GM23338 (cell line): ENCODE measurements at regions not wholly inside any gene's neighbourhood (a gene's known extent, or its start where the extent isn't known, plus 50 kb on each side); places are given as distances from the start of the nearest gene placed in this dataset.

Experiments
- ATAC-seq: fragments of 200-7000 bp; cut with Tn5 transposase; 3 replicates; pipeline ENCODE4 v1.9.1; 2020
- DNase-seq: peaks from one replicate; pipeline ENCODE4 v3.0.0-alpha.2; 2015; ENCODE audit warnings: low spot score
- H2AFZ ChIP-seq: fragments of 200-600 bp; sonication (generic); 2 replicates; pipeline ENCODE4 v1.8.0; 2016; ENCODE audit warnings: antibody characterized with exemption, mild to moderate bottlenecking, moderate library complexity
- H3F3A ChIP-seq: fragments of 200-600 bp; sonication (generic); replicated peaks from 2 replicates; pipeline ENCODE4 v1.8.0; 2017; ENCODE audit warnings: antibody characterized with exemption, mixed run types, low read depth
- H3K27ac ChIP-seq: fragments of 200-600 bp; sonication (generic); 2 replicates; pipeline ENCODE4 v1.6.1; 2016; ENCODE audit warnings: low read depth
- H3K27me3 ChIP-seq: fragments of 200-600 bp; sonication (generic); 2 replicates; pipeline ENCODE4 v1.8.0; 2016; ENCODE audit warnings: mild to moderate bottlenecking, mixed run types, moderate library complexity; ENCODE audit not compliant: insufficient read depth
- H3K36me3 ChIP-seq: fragments of 200-600 bp; sonication (generic); 2 replicates; pipeline ENCODE4 v1.8.0; 2016; ENCODE audit warnings: mild to moderate bottlenecking; ENCODE audit not compliant: insufficient read depth
- H3K4me1 ChIP-seq: fragments of 200-600 bp; sonication (generic); 2 replicates; pipeline ENCODE4 v1.8.0; 2016; ENCODE audit warnings: mild to moderate bottlenecking, moderate library complexity; ENCODE audit not compliant: insufficient read depth
- H3K4me2 ChIP-seq: fragments of 200-600 bp; sonication (generic); 2 replicates; pipeline ENCODE4 v1.7.1; 2017; ENCODE audit warnings: mixed run types
- H3K4me3 ChIP-seq: fragments of 200-600 bp; sonication (generic); 2 replicates; pipeline ENCODE4 v1.6.1; 2016; ENCODE audit warnings: mixed run types
- H3K79me2 ChIP-seq: fragments of 200-600 bp; sonication (generic); replicated peaks from 2 replicates; pipeline ENCODE4 v1.8.0; 2017; ENCODE audit warnings: mild to moderate bottlenecking; ENCODE audit not compliant: insufficient read depth
- H3K9me2 ChIP-seq: fragments of 200-600 bp; sonication (generic); 2 replicates; pipeline ENCODE4 v1.8.0; 2017; ENCODE audit not compliant: insufficient read depth
- H4K20me1 ChIP-seq: fragments of 200-600 bp; sonication (generic); replicated peaks from 2 replicates; pipeline ENCODE4 v1.8.0; 2017; ENCODE audit warnings: mild to moderate bottlenecking; ENCODE audit not compliant: insufficient read depth
- H3K27ac Mint-ChIP-seq: 2 replicates; pipeline ENCODE4 v1.8.0; 2020; ENCODE audit warnings: inconsistent platforms, mild to moderate bottlenecking, moderate library complexity, mixed read lengths
- H3K27me3 Mint-ChIP-seq: 3 replicates; pipeline ENCODE4 v1.8.0; 2022; ENCODE audit warnings: low read depth, mild to moderate bottlenecking, moderate library complexity, mixed read lengths, inconsistent platforms; ENCODE audit not compliant: insufficient read depth, poor library complexity
- H3K36me3 Mint-ChIP-seq: 3 replicates; pipeline ENCODE4 v1.8.0; 2021; ENCODE audit warnings: low read depth, mild to moderate bottlenecking, inconsistent platforms, moderate library complexity, mixed read lengths
- H3K4me1 Mint-ChIP-seq: 3 replicates; pipeline ENCODE4 v1.8.0; 2020; ENCODE audit warnings: mild to moderate bottlenecking, inconsistent platforms, mixed read lengths
- H3K4me3 Mint-ChIP-seq: 3 replicates; pipeline ENCODE4 v1.8.0; 2021; ENCODE audit warnings: moderate library complexity, mild to moderate bottlenecking, inconsistent platforms, mixed read lengths
- H3K9me3 Mint-ChIP-seq: 3 replicates; pipeline ENCODE4 v1.8.0; 2020; ENCODE audit warnings: moderate library complexity, mild to moderate bottlenecking, inconsistent platforms, mixed read lengths
- CREB1 ChIP-seq: fragments of 250-450 bp; sonication (Bioruptor Pico); IDR thresholded peaks from 2 replicates; pipeline ENCODE4 v1.5.0; 2020; ENCODE audit warnings: low read depth, mild to moderate bottlenecking, moderate library complexity
- ETS1 ChIP-seq: IDR thresholded peaks from 2 replicates; pipeline ENCODE4 v1.6.1; 2016; ENCODE audit warnings: antibody characterized with exemption
- EZH2 ChIP-seq: fragments of 200-600 bp; sonication (generic); IDR thresholded peaks from one replicate; pipeline ENCODE4 v1.8.0; 2017; ENCODE audit warnings: antibody characterized with exemption, mild to moderate bottlenecking, low read depth; ENCODE audit not compliant: unreplicated experiment
- EZH2phosphoT487 ChIP-seq: fragments of 200-600 bp; sonication (generic); IDR thresholded peaks from one replicate; pipeline ENCODE4 v1.8.1; 2018; ENCODE audit warnings: antibody characterized with exemption; ENCODE audit not compliant: unreplicated experiment
- JUNB ChIP-seq: IDR thresholded peaks from one replicate; pipeline ENCODE4 v1.6.1; 2016; ENCODE audit warnings: antibody characterized with exemption; ENCODE audit not compliant: unreplicated experiment
- NANOG ChIP-seq: IDR thresholded peaks from 2 replicates; pipeline ENCODE4 v1.6.1; 2016; ENCODE audit warnings: antibody characterized with exemption, borderline replicate concordance
- POLR2AphosphoS5 ChIP-seq: IDR thresholded peaks from 2 replicates; pipeline ENCODE4 v1.6.1; 2016; ENCODE audit warnings: antibody characterized with exemption, low read depth
- STAT1 ChIP-seq: IDR thresholded peaks from one replicate; pipeline ENCODE4 v1.6.1; 2016; ENCODE audit warnings: antibody characterized with exemption; ENCODE audit not compliant: unreplicated experiment
- ZNF331 ChIP-seq: fragments of 250-450 bp; sonication (Bioruptor Pico); IDR thresholded peaks from 2 replicates; pipeline ENCODE4 v1.5.0; 2020; ENCODE audit warnings: low read depth, mild to moderate bottlenecking, moderate library complexity
- TF ChIP-seq, protein P1 (sequence below), 2 experiments: fragments of 200-600 bp in 1 of 2; sonication (generic) in 1 of 2; conservative IDR thresholded peaks; 2 replicates each; pipeline versions ENCODE4 v1.5.1 to v1.6.1; 2016 to 2017; ENCODE audit warnings: antibody characterized with exemption in 2 of 2, low read depth in 2 of 2, mild to moderate bottlenecking in 2 of 2, moderate library complexity in 1 of 2
- TF ChIP-seq, protein P2 (sequence below): fragments of 250-450 bp; sonication (Bioruptor Pico); IDR thresholded peaks from 2 replicates; pipeline ENCODE4 v1.5.0; 2020; ENCODE audit warnings: mild to moderate bottlenecking, moderate library complexity

- Mint-ChIP-seq H3K4me3 (no peak overlapping the region), H3K27ac (no peak overlapping the region), H3K9me3 (no peaks in the 10 kb centered on the region), H3K4me1 (peaks cover 26% of the 10 kb centered on the region), H3K36me3 (no peaks in the 10 kb centered on the region), H3K27me3 (no peaks in the 10 kb centered on the region)
- ATAC-seq (peak; percentile 90), DNase-seq (peak; percentile 94)
- no peaks in the 10 kb centered on the region for H3K9me2 ChIP-seq
- H2AFZ ChIP-seq = peak overlapping the region; percentile 63; the same call in 1 of the 2 replicates
- TF ChIP-seq, protein P1, sequence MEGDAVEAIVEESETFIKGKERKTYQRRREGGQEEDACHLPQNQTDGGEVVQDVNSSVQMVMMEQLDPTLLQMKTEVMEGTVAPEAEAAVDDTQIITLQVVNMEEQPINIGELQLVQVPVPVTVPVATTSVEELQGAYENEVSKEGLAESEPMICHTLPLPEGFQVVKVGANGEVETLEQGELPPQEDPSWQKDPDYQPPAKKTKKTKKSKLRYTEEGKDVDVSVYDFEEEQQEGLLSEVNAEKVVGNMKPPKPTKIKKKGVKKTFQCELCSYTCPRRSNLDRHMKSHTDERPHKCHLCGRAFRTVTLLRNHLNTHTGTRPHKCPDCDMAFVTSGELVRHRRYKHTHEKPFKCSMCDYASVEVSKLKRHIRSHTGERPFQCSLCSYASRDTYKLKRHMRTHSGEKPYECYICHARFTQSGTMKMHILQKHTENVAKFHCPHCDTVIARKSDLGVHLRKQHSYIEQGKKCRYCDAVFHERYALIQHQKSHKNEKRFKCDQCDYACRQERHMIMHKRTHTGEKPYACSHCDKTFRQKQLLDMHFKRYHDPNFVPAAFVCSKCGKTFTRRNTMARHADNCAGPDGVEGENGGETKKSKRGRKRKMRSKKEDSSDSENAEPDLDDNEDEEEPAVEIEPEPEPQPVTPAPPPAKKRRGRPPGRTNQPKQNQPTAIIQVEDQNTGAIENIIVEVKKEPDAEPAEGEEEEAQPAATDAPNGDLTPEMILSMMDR (conservative IDR thresholded peaks at IDR 0.05; ENCODE audit: low read depth in 2 of 2) = peak; percentile 83 to 89
- TF ChIP-seq CREB1 = no peak
- no peaks in the 10 kb centered on the region for H4K20me1 ChIP-seq
- no peak overlapping the region for H3K27ac ChIP-seq
- no peak overlapping the region for H3K4me2 ChIP-seq
- no peak overlapping the region for H3K4me3 ChIP-seq
- no peaks in the 10 kb centered on the region for H3F3A ChIP-seq
- H3K27me3 ChIP-seq = no peaks in the 10 kb centered on the region
- H3K36me3 ChIP-seq = no peaks in the 10 kb centered on the region
- H3K79me2 ChIP-seq = no peaks in the 10 kb centered on the region
- no peaks in the 10 kb centered on the region; the same call in 1 of the 2 replicates for H3K4me1 ChIP-seq
Measured at GRCh38 chr11:112588252-112588694, 327.6 kb upstream of the PLET1 start.

- H3K4me1 Mint-ChIP-seq = peaks cover 26% of the 10 kb centered on the region
- no peak overlapping the region for H3K27ac Mint-ChIP-seq
- H3K36me3 Mint-ChIP-seq = no peaks in the 10 kb centered on the region
- Histone ChIP-seq H2AFZ (no peak overlapping the region), H3K27me3 (no peaks in the 10 kb centered on the region), H3K79me2 (no peaks in the 10 kb centered on the region), H3K4me1 (no peaks in the 10 kb centered on the region; the same call in 1 of the 2 replicates), H3F3A (no peaks in the 10 kb centered on the region), H3K4me3 (no peak overlapping the region), H3K4me2 (no peak overlapping the region), H3K27ac (no peak overlapping the region), H3K36me3 (no peaks in the 10 kb centered on the region), H3K9me2 (0 out of 2 replicates have a peak, but pooled peaks cover 5% of the 10 kb centered on the region), H4K20me1 (no peaks in the 10 kb centered on the region)
- ATAC-seq (no peak), DNase-seq (no peak)
- no peaks in the 10 kb centered on the region for H3K27me3 Mint-ChIP-seq
- H3K9me3 Mint-ChIP-seq = no peaks in the 10 kb centered on the region; the same call in 2 of the 3 replicates
- no peak overlapping the region for H3K4me3 Mint-ChIP-seq
- TF ChIP-seq NANOG = no peak
- no peak for TF ChIP-seq JUNB
- no peak for TF ChIP-seq ZNF331 (CRISPR knock-in tag)
- no peak for TF ChIP-seq CREB1
- TF ChIP-seq EZH2 = no peak
- no peak for TF ChIP-seq STAT1
- TF ChIP-seq, protein P2, sequence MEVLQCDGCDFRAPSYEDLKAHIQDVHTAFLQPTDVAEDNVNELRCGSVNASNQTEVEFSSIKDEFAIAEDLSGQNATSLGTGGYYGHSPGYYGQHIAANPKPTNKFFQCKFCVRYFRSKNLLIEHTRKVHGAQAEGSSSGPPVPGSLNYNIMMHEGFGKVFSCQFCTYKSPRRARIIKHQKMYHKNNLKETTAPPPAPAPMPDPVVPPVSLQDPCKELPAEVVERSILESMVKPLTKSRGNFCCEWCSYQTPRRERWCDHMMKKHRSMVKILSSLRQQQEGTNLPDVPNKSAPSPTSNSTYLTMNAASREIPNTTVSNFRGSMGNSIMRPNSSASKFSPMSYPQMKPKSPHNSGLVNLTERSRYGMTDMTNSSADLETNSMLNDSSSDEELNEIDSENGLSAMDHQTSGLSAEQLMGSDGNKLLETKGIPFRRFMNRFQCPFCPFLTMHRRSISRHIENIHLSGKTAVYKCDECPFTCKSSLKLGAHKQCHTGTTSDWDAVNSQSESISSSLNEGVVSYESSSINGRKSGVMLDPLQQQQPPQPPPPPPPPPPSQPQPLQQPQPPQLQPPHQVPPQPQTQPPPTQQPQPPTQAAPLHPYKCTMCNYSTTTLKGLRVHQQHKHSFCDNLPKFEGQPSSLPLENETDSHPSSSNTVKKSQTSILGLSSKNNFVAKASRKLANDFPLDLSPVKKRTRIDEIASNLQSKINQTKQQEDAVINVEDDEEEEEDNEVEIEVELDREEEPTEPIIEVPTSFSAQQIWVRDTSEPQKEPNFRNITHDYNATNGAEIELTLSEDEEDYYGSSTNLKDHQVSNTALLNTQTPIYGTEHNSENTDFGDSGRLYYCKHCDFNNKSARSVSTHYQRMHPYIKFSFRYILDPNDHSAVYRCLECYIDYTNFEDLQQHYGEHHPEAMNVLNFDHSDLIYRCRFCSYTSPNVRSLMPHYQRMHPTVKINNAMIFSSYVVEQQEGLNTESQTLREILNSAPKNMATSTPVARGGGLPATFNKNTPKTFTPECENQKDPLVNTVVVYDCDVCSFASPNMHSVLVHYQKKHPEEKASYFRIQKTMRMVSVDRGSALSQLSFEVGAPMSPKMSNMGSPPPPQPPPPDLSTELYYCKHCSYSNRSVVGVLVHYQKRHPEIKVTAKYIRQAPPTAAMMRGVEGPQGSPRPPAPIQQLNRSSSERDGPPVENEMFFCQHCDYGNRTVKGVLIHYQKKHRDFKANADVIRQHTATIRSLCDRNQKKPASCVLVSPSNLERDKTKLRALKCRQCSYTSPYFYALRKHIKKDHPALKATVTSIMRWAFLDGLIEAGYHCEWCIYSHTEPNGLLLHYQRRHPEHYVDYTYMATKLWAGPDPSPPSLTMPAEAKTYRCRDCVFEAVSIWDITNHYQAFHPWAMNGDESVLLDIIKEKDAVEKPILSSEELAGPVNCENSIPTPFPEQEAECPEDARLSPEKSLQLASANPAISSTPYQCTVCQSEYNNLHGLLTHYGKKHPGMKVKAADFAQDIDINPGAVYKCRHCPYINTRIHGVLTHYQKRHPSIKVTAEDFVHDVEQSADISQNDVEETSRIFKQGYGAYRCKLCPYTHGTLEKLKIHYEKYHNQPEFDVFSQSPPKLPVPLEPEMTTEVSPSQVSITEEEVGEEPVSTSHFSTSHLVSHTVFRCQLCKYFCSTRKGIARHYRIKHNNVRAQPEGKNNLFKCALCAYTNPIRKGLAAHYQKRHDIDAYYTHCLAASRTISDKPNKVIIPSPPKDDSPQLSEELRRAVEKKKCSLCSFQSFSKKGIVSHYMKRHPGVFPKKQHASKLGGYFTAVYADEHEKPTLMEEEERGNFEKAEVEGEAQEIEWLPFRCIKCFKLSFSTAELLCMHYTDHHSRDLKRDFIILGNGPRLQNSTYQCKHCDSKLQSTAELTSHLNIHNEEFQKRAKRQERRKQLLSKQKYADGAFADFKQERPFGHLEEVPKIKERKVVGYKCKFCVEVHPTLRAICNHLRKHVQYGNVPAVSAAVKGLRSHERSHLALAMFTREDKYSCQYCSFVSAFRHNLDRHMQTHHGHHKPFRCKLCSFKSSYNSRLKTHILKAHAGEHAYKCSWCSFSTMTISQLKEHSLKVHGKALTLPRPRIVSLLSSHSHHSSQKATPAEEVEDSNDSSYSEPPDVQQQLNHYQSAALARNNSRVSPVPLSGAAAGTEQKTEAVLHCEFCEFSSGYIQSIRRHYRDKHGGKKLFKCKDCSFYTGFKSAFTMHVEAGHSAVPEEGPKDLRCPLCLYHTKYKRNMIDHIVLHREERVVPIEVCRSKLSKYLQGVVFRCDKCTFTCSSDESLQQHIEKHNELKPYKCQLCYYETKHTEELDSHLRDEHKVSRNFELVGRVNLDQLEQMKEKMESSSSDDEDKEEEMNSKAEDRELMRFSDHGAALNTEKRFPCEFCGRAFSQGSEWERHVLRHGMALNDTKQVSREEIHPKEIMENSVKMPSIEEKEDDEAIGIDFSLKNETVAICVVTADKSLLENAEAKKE (CRISPR knock-in tag) = no peak
- no peak for TF ChIP-seq POLR2AphosphoS5
- TF ChIP-seq, protein P1 (conservative IDR thresholded peaks at IDR 0.05; ENCODE audit: low read depth in 2 of 2) = no peak
- TF ChIP-seq EZH2phosphoT487 = no peak
- TF ChIP-seq ETS1 = no peak
Measured at GRCh38 chr11:112589155-112589554, 328.5 kb upstream of the PLET1 start.
